Fibroblast of pulmonary artery (primary cell): ENCODE measurements at regions not wholly inside any gene's neighbourhood (a gene's known extent, or its start where the extent isn't known, plus 50 kb on each side); places are given as distances from the start of the nearest gene placed in this dataset.

Experiments
- DNase-seq: peaks from one replicate; pipeline ENCODE4 v3.0.0-alpha.2; 2010; ENCODE audit warnings: low read depth
- H3K4me3 ChIP-seq: replicated peaks from 2 replicates; pipeline ENCODE4 v1.5.1; 2011; ENCODE audit warnings: low read depth, mild to moderate bottlenecking, control low read depth, low read length, moderate library complexity
- TF ChIP-seq, protein P1 (sequence below): IDR thresholded peaks from 2 replicates; pipeline ENCODE4 v1.5.1; 2011; ENCODE audit warnings: mild to moderate bottlenecking, control low read depth, low read length, inconsistent platforms; ENCODE audit errors: missing control alignments

DNA sequence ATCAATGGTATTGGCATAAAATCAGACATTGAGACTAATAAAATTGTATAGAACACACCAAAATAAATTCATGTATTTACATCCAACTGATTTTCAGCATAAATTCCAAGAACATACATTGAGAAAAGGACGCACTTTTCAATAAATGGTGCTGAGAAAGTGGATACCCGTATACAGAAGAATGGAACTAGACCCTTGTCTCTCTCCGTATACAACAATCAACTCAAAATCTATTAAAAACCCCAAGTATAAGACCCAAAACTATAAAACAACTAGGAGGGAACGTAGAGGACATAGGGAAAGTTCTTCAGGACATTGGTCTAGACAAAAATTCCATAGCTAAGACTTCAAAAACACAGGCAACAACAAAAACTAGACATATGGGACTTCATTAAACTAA is 97.4 kb downstream of the GGTLC2 start:
- no peak overlapping the region for H3K4me3 ChIP-seq
- DNase-seq = no peak
- TF ChIP-seq, protein P1, sequence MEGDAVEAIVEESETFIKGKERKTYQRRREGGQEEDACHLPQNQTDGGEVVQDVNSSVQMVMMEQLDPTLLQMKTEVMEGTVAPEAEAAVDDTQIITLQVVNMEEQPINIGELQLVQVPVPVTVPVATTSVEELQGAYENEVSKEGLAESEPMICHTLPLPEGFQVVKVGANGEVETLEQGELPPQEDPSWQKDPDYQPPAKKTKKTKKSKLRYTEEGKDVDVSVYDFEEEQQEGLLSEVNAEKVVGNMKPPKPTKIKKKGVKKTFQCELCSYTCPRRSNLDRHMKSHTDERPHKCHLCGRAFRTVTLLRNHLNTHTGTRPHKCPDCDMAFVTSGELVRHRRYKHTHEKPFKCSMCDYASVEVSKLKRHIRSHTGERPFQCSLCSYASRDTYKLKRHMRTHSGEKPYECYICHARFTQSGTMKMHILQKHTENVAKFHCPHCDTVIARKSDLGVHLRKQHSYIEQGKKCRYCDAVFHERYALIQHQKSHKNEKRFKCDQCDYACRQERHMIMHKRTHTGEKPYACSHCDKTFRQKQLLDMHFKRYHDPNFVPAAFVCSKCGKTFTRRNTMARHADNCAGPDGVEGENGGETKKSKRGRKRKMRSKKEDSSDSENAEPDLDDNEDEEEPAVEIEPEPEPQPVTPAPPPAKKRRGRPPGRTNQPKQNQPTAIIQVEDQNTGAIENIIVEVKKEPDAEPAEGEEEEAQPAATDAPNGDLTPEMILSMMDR = no peak

DNA sequence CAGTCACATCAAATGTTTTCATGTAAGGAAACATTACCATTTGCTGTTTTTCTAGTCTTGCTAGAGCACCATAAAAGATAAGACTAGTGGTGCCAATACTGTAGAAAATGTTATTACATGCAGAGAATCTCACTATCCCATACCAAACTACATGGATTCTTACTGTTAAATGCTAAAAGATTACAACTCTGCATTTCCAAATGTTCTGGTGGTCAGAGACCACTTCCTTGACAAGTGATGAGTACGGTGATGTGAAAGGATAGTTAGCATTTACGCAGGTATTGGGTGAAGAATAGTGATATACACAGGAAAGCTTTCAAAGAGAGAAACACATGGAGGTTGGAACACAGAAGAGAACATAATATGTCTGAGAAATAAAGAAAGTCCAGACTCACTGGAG is 98.2 kb downstream of the GGTLC2 start:
- TF ChIP-seq, protein P1 = no peak
- DNase-seq = no peak

GRCh38 chr22:22743128-22743760 is 98.8 kb downstream of the GGTLC2 start:
- TF ChIP-seq, protein P1 = no peak
- H3K4me3 ChIP-seq = no peak overlapping the region
- no peak for DNase-seq

More for the DNA sequence above, 98.2 kb downstream of the GGTLC2 start:
- H3K4me3 ChIP-seq = no peak overlapping the region

DNA sequence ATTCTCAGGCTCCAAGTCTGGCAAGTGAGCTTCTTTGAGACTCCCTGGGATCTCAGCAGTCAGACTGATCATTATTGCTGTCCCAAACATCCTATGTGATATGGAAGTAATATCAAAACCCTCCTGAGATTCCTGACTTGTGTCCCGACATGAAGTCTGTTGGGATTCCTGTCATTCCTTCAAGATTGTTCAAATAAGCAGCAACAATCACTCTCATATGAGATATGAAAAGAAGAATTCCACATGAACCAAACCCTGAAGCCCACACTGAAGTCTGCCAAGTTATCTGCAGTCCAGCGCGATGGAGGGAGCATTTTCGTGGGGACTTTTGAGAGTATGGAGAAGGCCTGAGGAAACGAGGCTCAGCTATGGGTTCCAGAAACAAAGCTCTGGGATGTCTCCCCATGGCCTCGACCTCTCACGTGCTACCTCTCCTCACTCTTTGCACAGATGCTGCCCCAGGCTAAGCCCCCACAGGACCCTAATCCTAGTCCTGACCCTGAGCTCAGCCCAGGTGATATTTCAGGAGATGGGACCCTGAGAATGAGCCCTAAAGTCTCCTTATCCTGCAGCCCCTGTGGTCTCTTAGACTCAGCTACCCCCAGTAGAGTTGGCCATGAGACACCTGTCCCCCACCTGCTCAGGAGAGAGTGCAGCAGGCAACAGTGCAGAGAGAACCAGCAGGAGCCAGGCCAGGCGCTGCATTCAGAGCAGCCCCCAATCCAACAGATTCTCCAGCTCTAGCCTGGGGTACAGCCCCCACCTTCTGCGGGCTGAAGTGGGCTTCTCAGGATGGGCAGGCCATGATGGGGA is 100.2 kb downstream of the GGTLC2 start:
- TF ChIP-seq, protein P1 = no peak
- no peak overlapping the region for H3K4me3 ChIP-seq
- DNase-seq = no peak

- TF ChIP-seq, protein P1 = peak; percentile 84
- no peak overlapping the region for H3K4me3 ChIP-seq
- peak; percentile 50 for DNase-seq
These were observed 101.0 kb downstream of the GGTLC2 start for GRCh38 chr22:22745225-22746060.

DNA sequence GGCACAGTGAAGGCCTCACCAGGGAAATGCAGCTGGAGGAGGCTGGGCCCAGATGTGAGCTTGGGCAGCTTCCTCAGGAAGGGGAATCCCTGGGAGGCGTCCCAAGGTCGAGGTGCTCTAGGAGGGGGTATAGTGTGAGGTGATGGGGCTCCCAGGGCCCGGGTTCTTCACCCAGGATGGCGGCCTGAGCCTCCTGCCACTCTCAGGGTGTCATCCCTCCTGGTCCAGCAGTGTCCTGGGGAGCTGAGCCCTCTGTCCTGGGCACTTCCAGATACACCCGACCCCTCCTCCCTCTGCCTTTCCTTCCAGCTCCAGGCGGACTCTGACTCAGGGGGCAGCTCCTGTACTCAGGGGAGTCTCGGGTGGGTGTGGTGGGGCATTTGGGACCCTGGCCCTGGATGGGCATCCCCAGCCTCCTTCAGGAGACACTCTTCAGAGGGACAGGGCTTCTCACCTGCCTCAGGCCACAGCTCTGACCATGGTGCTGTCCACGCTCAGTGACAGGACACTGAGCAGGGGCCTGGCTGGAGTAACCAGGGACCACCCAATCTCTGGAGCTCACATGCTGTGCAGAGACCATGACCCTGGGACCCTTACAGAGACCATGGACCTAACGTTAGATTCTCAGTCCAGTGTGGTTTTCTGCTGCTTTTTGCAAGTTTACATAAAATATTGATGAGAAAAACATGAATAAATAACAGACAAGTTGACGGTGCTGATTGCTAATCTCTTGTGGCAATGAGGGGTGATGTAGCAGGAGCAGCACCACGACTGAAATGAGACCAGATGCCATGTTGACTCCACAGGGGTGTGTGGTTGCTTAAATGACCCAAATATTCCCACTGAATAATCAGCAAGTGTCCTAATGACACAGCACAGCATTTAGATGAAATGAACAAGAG is 101.9 kb downstream of the GGTLC2 start:
- DNase-seq = no peak
- TF ChIP-seq, protein P1 = no peak
- no peak overlapping the region for H3K4me3 ChIP-seq
